A549 (cell line): ENCODE measurements at regions not wholly inside any gene's neighbourhood (a gene's known extent, or its start where the extent isn't known, plus 50 kb on each side); places are given as distances from the start of the nearest gene placed in this dataset.

Experiments
- ATAC-seq, 2 experiments: fragments of 200-7000 bp in 1 of 2; fragments of >200 bp in 1 of 2; cut with Nextera tagmentation in 1 of 2; cut with Tn5 transposase in 1 of 2; 3 replicates each; pipeline versions ENCODE4 v1.8.0 to v1.9.1; 2018 to 2020; ENCODE audit warnings: mild to moderate bottlenecking in 1 of 2, moderate library complexity in 1 of 2
- CTCF ChIA-PET: fragments of 300-600 bp; sonication (Branson Sonifier 250); formaldehyde crosslinking; extraction: SDS; loops from one replicate; lab custom pipeline; 2021; ENCODE audit warnings: antibody characterized with exemption, inconsistent platforms; lab: Yijun Ruan, JAX
- POLR2A ChIA-PET: fragments of 350-600 bp; formaldehyde crosslinking; extraction: SDS; loops from one replicate; lab custom pipeline; 2021; ENCODE audit warnings: antibody characterized with exemption, inconsistent platforms; lab: Yijun Ruan, JAX
- DNase-seq, 2 experiments: peaks; one replicate each; pipeline versions ENCODE4 v3.0.0 to v3.0.0-alpha.2; 2011 to 2016; ENCODE audit warnings: low read depth in 1 of 2, low spot score in 1 of 2
- FAIRE-seq: peaks from 2 replicates; lab custom pipeline; 2011; peaks lifted over from hg19 to GRCh38; lab: Jason Lieb, UNC
- H3K27ac ChIP-seq, 2 experiments: fragments of >200 bp; sonication (Bioruptor Twin); formaldehyde crosslinking; 3 replicates each; pipeline ENCODE4 v1.5.1; 2016 to 2017
- H3K4me1 ChIP-seq: fragments of >200 bp; sonication (Bioruptor Twin); formaldehyde crosslinking; 3 replicates; pipeline ENCODE4 v1.6.1; 2016
- H3K4me2 ChIP-seq: fragments of >200 bp; sonication (Bioruptor Twin); formaldehyde crosslinking; 3 replicates; pipeline ENCODE4 v1.6.1; 2016
- H3K4me3 ChIP-seq: fragments of >200 bp; sonication (Bioruptor Twin); formaldehyde crosslinking; 3 replicates; pipeline ENCODE4 v1.5.1; 2016
- H3K9me3 ChIP-seq: fragments of >200 bp; sonication (Bioruptor Twin); formaldehyde crosslinking; 3 replicates; pipeline ENCODE4 v1.6.1; 2016
- ATOH8 ChIP-seq: fragments of 250-450 bp; sonication (Bioruptor Pico); IDR thresholded peaks from 2 replicates; pipeline ENCODE4 v1.5.0; 2020; ENCODE audit warnings: low read depth, mild to moderate bottlenecking, moderate library complexity
- BHLHE40 ChIP-seq: IDR thresholded peaks from 2 replicates; pipeline ENCODE4 v1.6.1; 2012; ENCODE audit warnings: low read depth, low read length, inconsistent platforms
- CBX8 ChIP-seq: fragments of 200-600 bp; sonication (generic); IDR thresholded peaks from 2 replicates; pipeline ENCODE4 v1.6.1; 2016
- CEBPB ChIP-seq, 2 experiments: fragments of >200 bp in 1 of 2; sonication (Bioruptor Twin) in 1 of 2; formaldehyde crosslinking in 1 of 2; IDR thresholded peaks; 2 replicates each; pipeline ENCODE4 v1.6.1; 2012 to 2016
- CHD2 ChIP-seq: fragments of 150-350 bp; IDR thresholded peaks from 2 replicates; pipeline ENCODE4 v1.6.1; 2014; ENCODE audit warnings: low read length; ENCODE audit not compliant: partially characterized antibody
- FOSB ChIP-seq: fragments of 250-450 bp; sonication (Bioruptor Pico); IDR thresholded peaks from 2 replicates; pipeline ENCODE4 v1.5.0; 2020; ENCODE audit warnings: mild to moderate bottlenecking, moderate library complexity
- FOSL2 ChIP-seq, 2 experiments: fragments of 450-650 bp in 1 of 2; fragments of >200 bp in 1 of 2; sonication (Bioruptor Twin) in 1 of 2; formaldehyde crosslinking; IDR thresholded peaks; 2 replicates each; pipeline versions ENCODE4 v1.5.0 to v1.6.1; 2016 to 2020; ENCODE audit warnings: mild to moderate bottlenecking in 1 of 2, moderate library complexity in 1 of 2
- GATA3 ChIP-seq: IDR thresholded peaks from 2 replicates; pipeline ENCODE4 v1.6.1; 2012; ENCODE audit warnings: borderline replicate concordance
- HEYL ChIP-seq: fragments of 250-450 bp; sonication (Bioruptor Pico); IDR thresholded peaks from 2 replicates; pipeline ENCODE4 v1.8.0; 2021; ENCODE audit warnings: mild to moderate bottlenecking, moderate library complexity
- HOXA7 ChIP-seq: fragments of 250-450 bp; sonication (Bioruptor Pico); IDR thresholded peaks from 2 replicates; pipeline ENCODE4 v1.5.0; 2020; ENCODE audit warnings: mild to moderate bottlenecking, moderate library complexity
- MAZ ChIP-seq: fragments of 150-350 bp; IDR thresholded peaks from 2 replicates; pipeline ENCODE4 v1.6.1; 2014; ENCODE audit warnings: antibody characterized with exemption, low read depth, low read length, borderline replicate concordance
- MYC ChIP-seq: IDR thresholded peaks from 2 replicates; pipeline ENCODE4 v1.6.1; 2012; ENCODE audit warnings: mild to moderate bottlenecking, inconsistent platforms, low read length, improper control_type of control experiment, borderline replicate concordance
- NFE2L2 ChIP-seq: fragments of 150-350 bp; conservative IDR thresholded peaks from 2 replicates; pipeline ENCODE4 v1.6.1; 2014; ENCODE audit warnings: low read length
- PHF8 ChIP-seq: fragments of 200-600 bp; sonication (generic); IDR thresholded peaks from 2 replicates; pipeline ENCODE4 v1.6.1; 2016; ENCODE audit warnings: low read depth, mild to moderate bottlenecking, antibody characterized with exemption, moderate library complexity, borderline replicate concordance
- POLR2A ChIP-seq: IDR thresholded peaks from 2 replicates; pipeline ENCODE4 v1.6.1; 2012; ENCODE audit warnings: mild to moderate bottlenecking, low read length
- RCOR1 ChIP-seq: fragments of 150-350 bp; IDR thresholded peaks from 2 replicates; pipeline ENCODE4 v1.6.1; 2014; ENCODE audit warnings: antibody characterized with exemption, low read length, low read depth
- RNF2 ChIP-seq: fragments of 200-600 bp; sonication (generic); IDR thresholded peaks from 2 replicates; pipeline ENCODE4 v1.6.1; 2016; ENCODE audit warnings: low read depth, mild to moderate bottlenecking, antibody characterized with exemption, moderate library complexity, borderline replicate concordance
- ZC3H11A ChIP-seq: fragments of 450-650 bp; IDR thresholded peaks from 2 replicates; pipeline ENCODE4 v1.6.1; 2014; ENCODE audit warnings: antibody characterized with exemption, mild to moderate bottlenecking
- ZNF302 ChIP-seq: fragments of 250-450 bp; sonication (Bioruptor Pico); IDR thresholded peaks from 2 replicates; pipeline ENCODE4 v1.9.0; 2021; ENCODE audit warnings: inconsistent platforms, mild to moderate bottlenecking, moderate library complexity
- WGBS: methylation state at CpG from one replicate; pipeline ENCODE4 v1.1.6; 2017; ENCODE audit errors: missing lambda C conversion rate; 5-methylcytosine and 5-hydroxymethylcytosine counted together
- TF ChIP-seq, protein P1 (sequence below): fragments of 200-600 bp; sonication (generic); IDR thresholded peaks from 2 replicates; pipeline ENCODE4 v1.6.1; 2016; ENCODE audit warnings: antibody characterized with exemption, mild to moderate bottlenecking, moderate library complexity
- TF ChIP-seq, protein P2 (sequence below): IDR thresholded peaks from 2 replicates; pipeline ENCODE4 v1.6.1; 2012
- TF ChIP-seq, protein P3 (sequence below): fragments of >200 bp; sonication (Bioruptor Twin); formaldehyde crosslinking; IDR thresholded peaks from 2 replicates; pipeline ENCODE4 v1.6.1; 2016
- TF ChIP-seq, protein P4 (sequence below): fragments of 250-450 bp; sonication (Bioruptor Pico); IDR thresholded peaks from 2 replicates; pipeline ENCODE4 v1.5.0; 2021; ENCODE audit warnings: mild to moderate bottlenecking, moderate library complexity, borderline replicate concordance

- TF ChIP-seq, protein P1, sequence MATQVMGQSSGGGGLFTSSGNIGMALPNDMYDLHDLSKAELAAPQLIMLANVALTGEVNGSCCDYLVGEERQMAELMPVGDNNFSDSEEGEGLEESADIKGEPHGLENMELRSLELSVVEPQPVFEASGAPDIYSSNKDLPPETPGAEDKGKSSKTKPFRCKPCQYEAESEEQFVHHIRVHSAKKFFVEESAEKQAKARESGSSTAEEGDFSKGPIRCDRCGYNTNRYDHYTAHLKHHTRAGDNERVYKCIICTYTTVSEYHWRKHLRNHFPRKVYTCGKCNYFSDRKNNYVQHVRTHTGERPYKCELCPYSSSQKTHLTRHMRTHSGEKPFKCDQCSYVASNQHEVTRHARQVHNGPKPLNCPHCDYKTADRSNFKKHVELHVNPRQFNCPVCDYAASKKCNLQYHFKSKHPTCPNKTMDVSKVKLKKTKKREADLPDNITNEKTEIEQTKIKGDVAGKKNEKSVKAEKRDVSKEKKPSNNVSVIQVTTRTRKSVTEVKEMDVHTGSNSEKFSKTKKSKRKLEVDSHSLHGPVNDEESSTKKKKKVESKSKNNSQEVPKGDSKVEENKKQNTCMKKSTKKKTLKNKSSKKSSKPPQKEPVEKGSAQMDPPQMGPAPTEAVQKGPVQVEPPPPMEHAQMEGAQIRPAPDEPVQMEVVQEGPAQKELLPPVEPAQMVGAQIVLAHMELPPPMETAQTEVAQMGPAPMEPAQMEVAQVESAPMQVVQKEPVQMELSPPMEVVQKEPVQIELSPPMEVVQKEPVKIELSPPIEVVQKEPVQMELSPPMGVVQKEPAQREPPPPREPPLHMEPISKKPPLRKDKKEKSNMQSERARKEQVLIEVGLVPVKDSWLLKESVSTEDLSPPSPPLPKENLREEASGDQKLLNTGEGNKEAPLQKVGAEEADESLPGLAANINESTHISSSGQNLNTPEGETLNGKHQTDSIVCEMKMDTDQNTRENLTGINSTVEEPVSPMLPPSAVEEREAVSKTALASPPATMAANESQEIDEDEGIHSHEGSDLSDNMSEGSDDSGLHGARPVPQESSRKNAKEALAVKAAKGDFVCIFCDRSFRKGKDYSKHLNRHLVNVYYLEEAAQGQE, result no peak
- TF ChIP-seq, protein P2, sequence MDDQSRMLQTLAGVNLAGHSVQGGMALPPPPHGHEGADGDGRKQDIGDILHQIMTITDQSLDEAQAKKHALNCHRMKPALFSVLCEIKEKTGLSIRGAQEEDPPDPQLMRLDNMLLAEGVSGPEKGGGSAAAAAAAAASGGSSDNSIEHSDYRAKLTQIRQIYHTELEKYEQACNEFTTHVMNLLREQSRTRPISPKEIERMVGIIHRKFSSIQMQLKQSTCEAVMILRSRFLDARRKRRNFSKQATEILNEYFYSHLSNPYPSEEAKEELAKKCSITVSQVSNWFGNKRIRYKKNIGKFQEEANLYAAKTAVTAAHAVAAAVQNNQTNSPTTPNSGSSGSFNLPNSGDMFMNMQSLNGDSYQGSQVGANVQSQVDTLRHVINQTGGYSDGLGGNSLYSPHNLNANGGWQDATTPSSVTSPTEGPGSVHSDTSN, result no peak
- no peak for TF ChIP-seq PHF8
- no peak for TF ChIP-seq CBX8
- TF ChIP-seq CEBPB (IDR thresholded peaks at IDR 0.05), result no peak
- TF ChIP-seq NFE2L2, result no peak
- no peak for TF ChIP-seq BHLHE40
- no peak for TF ChIP-seq FOSL2 (IDR thresholded peaks at IDR 0.05)
- TF ChIP-seq FOSL2 (CRISPR knock-in tag; IDR thresholded peaks at IDR 0.05), result no peak
- TF ChIP-seq, protein P3, sequence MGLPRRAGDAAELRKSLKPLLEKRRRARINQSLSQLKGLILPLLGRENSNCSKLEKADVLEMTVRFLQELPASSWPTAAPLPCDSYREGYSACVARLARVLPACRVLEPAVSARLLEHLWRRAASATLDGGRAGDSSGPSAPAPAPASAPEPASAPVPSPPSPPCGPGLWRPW, result no peak
- no peak for TF ChIP-seq POLR2A
- Histone ChIP-seq H3K4me2 (no peak overlapping the region), H3K4me1 (no peaks in the 10 kb centered on the region), H3K9me3 (no peaks in the 10 kb centered on the region), H3K4me3 (no peak overlapping the region), H3K27ac (no peak overlapping the region)
- WGBS, result 76% methylated on average over 3 of the region's 3 CpGs
- ATAC-seq, result no peak
- CTCF ChIA-PET, result interaction anchor here (1.0 to 1.1 kb wide), 2 partner anchors 20 to 31 kb away, joined by 3 read pairs; no protein-coding TSS in a partner anchor
- DNase-seq, result no peak
- no peak for FAIRE-seq
- POLR2A ChIA-PET, result no interaction called here
These were observed 471.9 kb downstream of the PMP22 start for GRCh38 chr17:14793237-14793636.

DNA sequence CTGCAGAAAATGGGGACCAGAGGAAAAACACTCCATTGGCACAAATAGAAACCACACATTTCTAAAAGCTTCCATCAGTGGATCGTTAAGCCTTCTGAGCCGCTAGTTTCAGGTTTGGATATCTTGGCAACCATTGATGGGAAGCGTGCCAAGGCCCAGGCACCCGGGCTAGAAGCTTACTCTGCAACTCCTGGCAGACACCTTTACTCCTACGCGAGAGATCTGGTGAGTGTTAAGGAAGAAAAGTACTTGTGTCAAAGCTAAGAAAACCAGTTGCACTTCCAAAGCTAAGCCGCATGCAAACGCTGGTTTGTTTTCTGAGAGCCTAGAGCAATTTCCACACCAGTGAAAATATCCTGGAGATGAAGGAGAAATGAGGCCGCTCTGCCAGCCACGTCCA is 472.4 kb downstream of the PMP22 start:
- WGBS, result 78% methylated on average over 10 of the region's 10 CpGs
- DNase-seq (no peak), FAIRE-seq (no peak), ATAC-seq (no peak)
- POLR2A ChIA-PET, result no interaction called here
- no peak overlapping the region for H3K27ac ChIP-seq
- CTCF ChIA-PET, result interaction anchor here (1.0 kb wide), 1 partner anchor 21 kb away, joined by 3 read pairs; no protein-coding TSS in a partner anchor
- no peaks in the 10 kb centered on the region for H3K4me1 ChIP-seq
- H3K9me3 ChIP-seq, result no peaks in the 10 kb centered on the region
- TF ChIP-seq HOXA7 (CRISPR knock-in tag) (no peak), MYC (no peak), FOSB (CRISPR knock-in tag) (no peak), RCOR1 (no peak), MAZ (no peak), HEYL (CRISPR knock-in tag) (no peak), CHD2 (no peak), CBX8 (no peak), ZC3H11A (no peak), ATOH8 (CRISPR knock-in tag) (no peak), ZNF302 (no peak), GATA3 (no peak), RNF2 (no peak)
- TF ChIP-seq, protein P4, sequence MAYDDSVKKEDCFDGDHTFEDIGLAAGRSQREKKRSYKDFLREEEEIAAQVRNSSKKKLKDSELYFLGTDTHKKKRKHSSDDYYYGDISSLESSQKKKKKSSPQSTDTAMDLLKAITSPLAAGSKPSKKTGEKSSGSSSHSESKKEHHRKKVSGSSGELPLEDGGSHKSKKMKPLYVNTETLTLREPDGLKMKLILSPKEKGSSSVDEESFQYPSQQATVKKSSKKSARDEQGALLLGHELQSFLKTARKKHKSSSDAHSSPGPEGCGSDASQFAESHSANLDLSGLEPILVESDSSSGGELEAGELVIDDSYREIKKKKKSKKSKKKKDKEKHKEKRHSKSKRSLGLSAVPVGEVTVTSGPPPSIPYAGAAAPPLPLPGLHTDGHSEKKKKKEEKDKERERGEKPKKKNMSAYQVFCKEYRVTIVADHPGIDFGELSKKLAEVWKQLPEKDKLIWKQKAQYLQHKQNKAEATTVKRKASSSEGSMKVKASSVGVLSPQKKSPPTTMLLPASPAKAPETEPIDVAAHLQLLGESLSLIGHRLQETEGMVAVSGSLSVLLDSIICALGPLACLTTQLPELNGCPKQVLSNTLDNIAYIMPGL (CRISPR knock-in tag), result no peak
- no peak overlapping the region for H3K4me3 ChIP-seq
- no peak overlapping the region for H3K4me2 ChIP-seq
